ENCODE measurements at regions not wholly inside any gene's neighbourhood (a gene's known extent, or its start where the extent isn't known, plus 50 kb on each side); places are given as distances from the start of the nearest gene placed in this dataset.

DNA sequence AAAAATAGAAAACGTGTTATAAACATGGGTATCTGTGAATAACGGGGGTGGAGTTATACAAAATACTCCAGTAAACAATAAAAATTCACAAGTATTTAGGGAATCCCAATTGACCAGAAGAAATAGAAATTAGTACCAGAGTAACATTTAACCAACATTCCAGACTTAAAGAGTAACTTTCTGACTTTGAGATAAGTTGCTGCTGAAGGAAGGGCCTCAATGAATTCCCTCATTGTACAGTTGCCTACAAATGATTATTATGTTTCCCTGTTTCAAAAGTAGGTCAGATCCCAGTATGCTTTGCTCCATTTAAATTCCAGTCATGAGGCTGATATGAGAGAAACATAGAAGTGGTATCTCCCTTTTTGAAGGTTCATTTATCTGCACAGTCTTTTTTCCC lies 88.3 kb upstream of the KCNH7 start:
- TF ChIP-seq CTCF (IDR thresholded peaks at IDR 0.05 in 4 of 5, conservative IDR thresholded peaks at IDR 0.05 in 1 of 5), result no peak
- TF ChIP-seq POLR2A (IDR thresholded peaks at IDR 0.05), result no peak
